GM23338 (cell line): ENCODE measurements at regions not wholly inside any gene's neighbourhood (a gene's known extent, or its start where the extent isn't known, plus 50 kb on each side); places are given as distances from the start of the nearest gene placed in this dataset.

Experiments
- ATAC-seq: fragments of 200-7000 bp; cut with Tn5 transposase; 3 replicates; pipeline ENCODE4 v1.9.1; 2020
- DNase-seq: peaks from one replicate; pipeline ENCODE4 v3.0.0-alpha.2; 2015; ENCODE audit warnings: low spot score
- H2AFZ ChIP-seq: fragments of 200-600 bp; sonication (generic); 2 replicates; pipeline ENCODE4 v1.8.0; 2016; ENCODE audit warnings: antibody characterized with exemption, mild to moderate bottlenecking, moderate library complexity
- H3F3A ChIP-seq: fragments of 200-600 bp; sonication (generic); replicated peaks from 2 replicates; pipeline ENCODE4 v1.8.0; 2017; ENCODE audit warnings: antibody characterized with exemption, mixed run types, low read depth
- H3K27ac ChIP-seq: fragments of 200-600 bp; sonication (generic); 2 replicates; pipeline ENCODE4 v1.6.1; 2016; ENCODE audit warnings: low read depth
- H3K27me3 ChIP-seq: fragments of 200-600 bp; sonication (generic); 2 replicates; pipeline ENCODE4 v1.8.0; 2016; ENCODE audit warnings: mild to moderate bottlenecking, mixed run types, moderate library complexity; ENCODE audit not compliant: insufficient read depth
- H3K36me3 ChIP-seq: fragments of 200-600 bp; sonication (generic); 2 replicates; pipeline ENCODE4 v1.8.0; 2016; ENCODE audit warnings: mild to moderate bottlenecking; ENCODE audit not compliant: insufficient read depth
- H3K4me1 ChIP-seq: fragments of 200-600 bp; sonication (generic); 2 replicates; pipeline ENCODE4 v1.8.0; 2016; ENCODE audit warnings: mild to moderate bottlenecking, moderate library complexity; ENCODE audit not compliant: insufficient read depth
- H3K4me2 ChIP-seq: fragments of 200-600 bp; sonication (generic); 2 replicates; pipeline ENCODE4 v1.7.1; 2017; ENCODE audit warnings: mixed run types
- H3K4me3 ChIP-seq: fragments of 200-600 bp; sonication (generic); 2 replicates; pipeline ENCODE4 v1.6.1; 2016; ENCODE audit warnings: mixed run types
- H3K79me2 ChIP-seq: fragments of 200-600 bp; sonication (generic); replicated peaks from 2 replicates; pipeline ENCODE4 v1.8.0; 2017; ENCODE audit warnings: mild to moderate bottlenecking; ENCODE audit not compliant: insufficient read depth
- H3K9me2 ChIP-seq: fragments of 200-600 bp; sonication (generic); 2 replicates; pipeline ENCODE4 v1.8.0; 2017; ENCODE audit not compliant: insufficient read depth
- H4K20me1 ChIP-seq: fragments of 200-600 bp; sonication (generic); replicated peaks from 2 replicates; pipeline ENCODE4 v1.8.0; 2017; ENCODE audit warnings: mild to moderate bottlenecking; ENCODE audit not compliant: insufficient read depth
- H3K27ac Mint-ChIP-seq: 2 replicates; pipeline ENCODE4 v1.8.0; 2020; ENCODE audit warnings: inconsistent platforms, mild to moderate bottlenecking, moderate library complexity, mixed read lengths
- H3K27me3 Mint-ChIP-seq: 3 replicates; pipeline ENCODE4 v1.8.0; 2022; ENCODE audit warnings: low read depth, mild to moderate bottlenecking, moderate library complexity, mixed read lengths, inconsistent platforms; ENCODE audit not compliant: insufficient read depth, poor library complexity
- H3K36me3 Mint-ChIP-seq: 3 replicates; pipeline ENCODE4 v1.8.0; 2021; ENCODE audit warnings: low read depth, mild to moderate bottlenecking, inconsistent platforms, moderate library complexity, mixed read lengths
- H3K4me1 Mint-ChIP-seq: 3 replicates; pipeline ENCODE4 v1.8.0; 2020; ENCODE audit warnings: mild to moderate bottlenecking, inconsistent platforms, mixed read lengths
- H3K4me3 Mint-ChIP-seq: 3 replicates; pipeline ENCODE4 v1.8.0; 2021; ENCODE audit warnings: moderate library complexity, mild to moderate bottlenecking, inconsistent platforms, mixed read lengths
- H3K9me3 Mint-ChIP-seq: 3 replicates; pipeline ENCODE4 v1.8.0; 2020; ENCODE audit warnings: moderate library complexity, mild to moderate bottlenecking, inconsistent platforms, mixed read lengths
- CREB1 ChIP-seq: fragments of 250-450 bp; sonication (Bioruptor Pico); IDR thresholded peaks from 2 replicates; pipeline ENCODE4 v1.5.0; 2020; ENCODE audit warnings: low read depth, mild to moderate bottlenecking, moderate library complexity
- CTCF ChIP-seq, 2 experiments: fragments of 200-600 bp in 1 of 2; sonication (generic) in 1 of 2; conservative IDR thresholded peaks; 2 replicates each; pipeline versions ENCODE4 v1.5.1 to v1.6.1; 2016 to 2017; ENCODE audit warnings: antibody characterized with exemption in 2 of 2, low read depth in 2 of 2, mild to moderate bottlenecking in 2 of 2, moderate library complexity in 1 of 2
- ETS1 ChIP-seq: IDR thresholded peaks from 2 replicates; pipeline ENCODE4 v1.6.1; 2016; ENCODE audit warnings: antibody characterized with exemption
- EZH2 ChIP-seq: fragments of 200-600 bp; sonication (generic); IDR thresholded peaks from one replicate; pipeline ENCODE4 v1.8.0; 2017; ENCODE audit warnings: antibody characterized with exemption, mild to moderate bottlenecking, low read depth; ENCODE audit not compliant: unreplicated experiment
- EZH2phosphoT487 ChIP-seq: fragments of 200-600 bp; sonication (generic); IDR thresholded peaks from one replicate; pipeline ENCODE4 v1.8.1; 2018; ENCODE audit warnings: antibody characterized with exemption; ENCODE audit not compliant: unreplicated experiment
- JUNB ChIP-seq: IDR thresholded peaks from one replicate; pipeline ENCODE4 v1.6.1; 2016; ENCODE audit warnings: antibody characterized with exemption; ENCODE audit not compliant: unreplicated experiment
- NANOG ChIP-seq: IDR thresholded peaks from 2 replicates; pipeline ENCODE4 v1.6.1; 2016; ENCODE audit warnings: antibody characterized with exemption, borderline replicate concordance
- POLR2AphosphoS5 ChIP-seq: IDR thresholded peaks from 2 replicates; pipeline ENCODE4 v1.6.1; 2016; ENCODE audit warnings: antibody characterized with exemption, low read depth
- REST ChIP-seq: IDR thresholded peaks from one replicate; pipeline ENCODE4 v1.6.1; 2018; ENCODE audit warnings: antibody characterized with exemption; ENCODE audit not compliant: unreplicated experiment
- STAT1 ChIP-seq: IDR thresholded peaks from one replicate; pipeline ENCODE4 v1.6.1; 2016; ENCODE audit warnings: antibody characterized with exemption; ENCODE audit not compliant: unreplicated experiment
- ZNF114 ChIP-seq: fragments of 250-450 bp; sonication (Bioruptor Pico); IDR thresholded peaks from 2 replicates; pipeline ENCODE4 v1.5.0; 2020; ENCODE audit warnings: mild to moderate bottlenecking, moderate library complexity
- ZNF331 ChIP-seq: fragments of 250-450 bp; sonication (Bioruptor Pico); IDR thresholded peaks from 2 replicates; pipeline ENCODE4 v1.5.0; 2020; ENCODE audit warnings: low read depth, mild to moderate bottlenecking, moderate library complexity
- ZNF462 ChIP-seq: fragments of 250-450 bp; sonication (Bioruptor Pico); IDR thresholded peaks from 2 replicates; pipeline ENCODE4 v1.5.0; 2020; ENCODE audit warnings: mild to moderate bottlenecking, moderate library complexity

GRCh38 chr7:65475734-65476319, 102.2 kb downstream of the ZNF92 start:
- no peak overlapping the region for H3K4me3 ChIP-seq
- peaks cover 20% of the 10 kb centered on the region for H3K36me3 Mint-ChIP-seq
- H3K9me2 ChIP-seq: no peaks in the 10 kb centered on the region
- H3K4me2 ChIP-seq: 0 out of 2 replicates have a peak overlapping the region, but pooled peaks have one; percentile 43
- no peaks in the 10 kb centered on the region for H3F3A ChIP-seq
- peaks cover 46% of the 10 kb centered on the region for H3K9me3 Mint-ChIP-seq
- TF ChIP-seq STAT1 (no peak), JUNB (no peak), ZNF114 (CRISPR knock-in tag) (no peak), ZNF331 (CRISPR knock-in tag) (no peak), ETS1 (no peak), EZH2phosphoT487 (no peak), CTCF (conservative IDR thresholded peaks at IDR 0.05; ENCODE audit: low read depth in 2 of 2) (no peak), NANOG (no peak), ZNF462 (CRISPR knock-in tag) (no peak), REST (no peak), POLR2AphosphoS5 (no peak), CREB1 (CRISPR knock-in tag) (no peak), EZH2 (no peak)
- H3K27me3 Mint-ChIP-seq: peaks cover 6% of the 10 kb centered on the region
- no peaks in the 10 kb centered on the region for H3K27me3 ChIP-seq
- ATAC-seq (no peak), DNase-seq (no peak)
- no peak overlapping the region for H3K4me3 Mint-ChIP-seq
- no peak overlapping the region for H3K27ac Mint-ChIP-seq
- H3K4me1 ChIP-seq: peaks cover 2% of the 10 kb centered on the region; the same call in 1 of the 2 replicates
- H2AFZ ChIP-seq: no peak overlapping the region
- no peak overlapping the region for H3K27ac ChIP-seq
- no peaks in the 10 kb centered on the region for H3K79me2 ChIP-seq
- no peaks in the 10 kb centered on the region for H4K20me1 ChIP-seq
- H3K4me1 Mint-ChIP-seq: peaks cover 20% of the 10 kb centered on the region
- no peaks in the 10 kb centered on the region for H3K36me3 ChIP-seq
